B cell (primary cell): ENCODE measurements at regions not wholly inside any gene's neighbourhood (a gene's known extent, or its start where the extent isn't known, plus 50 kb on each side); places are given as distances from the start of the nearest gene placed in this dataset.

Source experiments
- ATAC-seq: fragments of 200-7000 bp; cut with Tn5 transposase; one replicate; pipeline ENCODE4 v1.10.0; 2021; ENCODE audit warnings: low read depth, mild to moderate bottlenecking, moderate number of reproducible peaks, moderate library complexity
- CTCF ChIA-PET: fragments of 350-600 bp; sonication (Branson Sonifier 250); formaldehyde crosslinking; loops from one replicate; lab custom pipeline; 2021; ENCODE audit warnings: antibody characterized with exemption, inconsistent platforms; lab: Charles Lee
- POLR2A ChIA-PET: fragments of 350-600 bp; sonication (Branson Sonifier 250); formaldehyde crosslinking; loops from one replicate; lab custom pipeline; 2021; ENCODE audit warnings: antibody characterized with exemption; lab: Charles Lee
- DNase-seq: peaks from one replicate; pipeline ENCODE4 v3.0.0; 2013
- H2AFZ ChIP-seq: 2 replicates; pipeline ENCODE4 v1.6.1; 2012; ENCODE audit warnings: mild to moderate bottlenecking, low read depth, low read length; ENCODE audit not compliant: insufficient read depth, poor library complexity, severe bottlenecking
- H3K27ac ChIP-seq, 2 donors: 1 replicate in 1 of 2; 2 replicates in 1 of 2; pipeline ENCODE4 v1.5.1; 2012 to 2013; ENCODE audit warnings: low read length in 2 of 2, mild to moderate bottlenecking in 2 of 2, moderate library complexity in 1 of 2
- H3K27me3 ChIP-seq, 4 experiments: fragments of 200-600 bp in 1 of 4; sonication (generic) in 1 of 4; replicated peaks in 1 of 4; 1 replicate in 2 of 4; 2 replicates in 2 of 4; pipeline versions ENCODE4 v1.6.1 to v1.7.0; 2013 to 2016; ENCODE audit warnings: low read length in 3 of 4, mild to moderate bottlenecking in 2 of 4, mixed read lengths in 1 of 4, moderate library complexity in 1 of 4; ENCODE audit not compliant: insufficient read depth in 4 of 4, control insufficient read depth in 3 of 4; ENCODE audit errors: control extremely low read depth in 1 of 4
- H3K36me3 ChIP-seq, 2 experiments: replicated peaks in 1 of 2; 1 replicate in 1 of 2; 2 replicates in 1 of 2; pipeline versions ENCODE4 v1.6.1 to v1.7.1; 2013; ENCODE audit warnings: low read length in 1 of 2; ENCODE audit not compliant: insufficient read depth in 2 of 2, control insufficient read depth in 1 of 2; ENCODE audit errors: control extremely low read depth in 1 of 2, extremely low read depth in 1 of 2
- H3K4me1 ChIP-seq, 2 donors: fragments of 200-600 bp in 1 of 2; sonication (generic) in 1 of 2; 1 replicate in 1 of 2; 2 replicates in 1 of 2; pipeline versions ENCODE4 v1.5.1 to v1.6.1; 2013 to 2017; ENCODE audit warnings: low read length in 2 of 2; ENCODE audit not compliant: control insufficient read depth in 2 of 2, insufficient read depth in 2 of 2
- H3K4me2 ChIP-seq: replicated peaks from 2 replicates; pipeline ENCODE3; 2012; ENCODE audit warnings: mild to moderate bottlenecking, low read depth, low read length; ENCODE audit not compliant: poor library complexity, severe bottlenecking
- H3K4me3 ChIP-seq, 5 experiments: fragments of 200-600 bp in 1 of 5; sonication (generic) in 1 of 5; 1 replicate in 3 of 5; 2 replicates in 2 of 5; pipeline versions ENCODE4 v1.5.1 to v1.7.0; 2011 to 2016; ENCODE audit warnings: low read length in 4 of 5, mild to moderate bottlenecking in 4 of 5, low read depth in 2 of 5, control low read depth in 1 of 5, moderate library complexity in 1 of 5; ENCODE audit not compliant: insufficient read depth in 1 of 5; ENCODE audit errors: control extremely low read depth in 1 of 5, extremely low read depth in 1 of 5
- H3K79me2 ChIP-seq: fragments of 200-600 bp; sonication (generic); one replicate; pipeline ENCODE4 v1.6.0; 2016; ENCODE audit warnings: low read length; ENCODE audit not compliant: control insufficient read depth, insufficient read depth
- H3K9ac ChIP-seq: fragments of 200-600 bp; sonication (generic); 2 replicates; pipeline ENCODE4 v1.6.1; 2017; ENCODE audit warnings: mild to moderate bottlenecking, low read length, moderate library complexity
- H3K9me3 ChIP-seq, 3 donors: one replicate each; pipeline versions ENCODE4 v1.6.1 to v1.7.1; 2013; ENCODE audit warnings: low read length in 2 of 3; ENCODE audit not compliant: control insufficient read depth in 2 of 3, insufficient read depth in 1 of 3; ENCODE audit errors: control extremely low read depth in 1 of 3
- H4K20me1 ChIP-seq: 2 replicates; pipeline ENCODE4 v1.6.0; 2012; ENCODE audit warnings: mild to moderate bottlenecking, low read length; ENCODE audit not compliant: insufficient read depth, control insufficient read depth, poor library complexity, severe bottlenecking
- H3K27ac Mint-ChIP-seq: one replicate; pipeline ENCODE4 v1.8.0; 2021; ENCODE audit warnings: mixed read lengths
- H3K27me3 Mint-ChIP-seq: one replicate; pipeline ENCODE4 v1.8.0; 2021; ENCODE audit warnings: mixed read lengths
- H3K4me1 Mint-ChIP-seq: one replicate; pipeline ENCODE4 v1.8.0; 2021; ENCODE audit warnings: mixed read lengths
- H3K4me3 Mint-ChIP-seq: one replicate; pipeline ENCODE4 v1.8.0; 2021; ENCODE audit warnings: mixed read lengths
- H3K9me3 Mint-ChIP-seq: one replicate; pipeline ENCODE4 v1.8.0; 2022; ENCODE audit warnings: mixed read lengths; ENCODE audit not compliant: insufficient read depth
- CTCF ChIP-seq: fragments of 200-600 bp; IDR thresholded peaks from one replicate; pipeline ENCODE4 v1.8.0; 2022; ENCODE audit warnings: antibody characterized with exemption, mild to moderate bottlenecking
- EZH2 ChIP-seq: IDR thresholded peaks from 2 replicates; pipeline ENCODE4 v1.6.1; 2012; ENCODE audit warnings: borderline replicate concordance, low read depth, mild to moderate bottlenecking, moderate library complexity, low read length; ENCODE audit not compliant: insufficient read depth, poor library complexity, severe bottlenecking
- WGBS: methylation state at CpG from one replicate; pipeline ENCODE4 v1.1.5; 2013; ENCODE audit warnings: missing lambda C conversion rate; ENCODE audit not compliant: insufficient coverage; 5-methylcytosine and 5-hydroxymethylcytosine counted together
- intact Hi-C: fragments of 100-400 bp; cut with micrococcal nuclease; formaldehyde crosslinking; loops from one replicate; pipeline ENCODE4 v1.10.0; 2022

GRCh38 chr15:94857466-94857865 lies 626.1 kb downstream of the MCTP2 start:
- CTCF ChIA-PET, result no interaction called here
- H3K9me3 ChIP-seq, result peaks cover 0 to 21% (median 0%) of the 10 kb centered on the region in 3 donors

GRCh38 chr15:94858011-94858410 lies 626.6 kb downstream of the MCTP2 start:
- ChIA-PET CTCF (no interaction called here), POLR2A (no interaction called here)
- 73% methylated on average over 3 of the region's 5 CpGs for WGBS
- Histone ChIP-seq H4K20me1 (no peaks in the 10 kb centered on the region), H3K9ac (no peak overlapping the region), H3K79me2 (no peaks in the 10 kb centered on the region), H3K27me3 (no peaks in the 10 kb centered on the region), H3K36me3 (no peaks in the 10 kb centered on the region), H3K4me3 (no peak overlapping the region), H2AFZ (no peak overlapping the region), H3K9me3 (peaks cover 0 to 21% (median 0%) of the 10 kb centered on the region in 3 donors), H3K4me2 (no peak overlapping the region), H3K4me1 (no peaks in the 10 kb centered on the region), H3K27ac (no peak overlapping the region)
- Mint-ChIP-seq H3K27ac (no peak overlapping the region), H3K9me3 (no peaks in the 10 kb centered on the region), H3K4me1 (no peaks in the 10 kb centered on the region), H3K27me3 (no peaks in the 10 kb centered on the region), H3K4me3 (no peak overlapping the region)
- no peak for TF ChIP-seq CTCF
- no peak for TF ChIP-seq EZH2
- DNase-seq (no peak), ATAC-seq (no peak)
- intact Hi-C loops, result no loop called here

More at GRCh38 chr15:94857466-94857865, 626.1 kb downstream of the MCTP2 start:
- no peak overlapping the region for H2AFZ ChIP-seq
- no peak overlapping the region for H3K9ac ChIP-seq
- no peaks in the 10 kb centered on the region for H3K27me3 ChIP-seq
- no peaks in the 10 kb centered on the region for H3K79me2 ChIP-seq
- no peak overlapping the region for H3K27ac ChIP-seq
- TF ChIP-seq EZH2 (no peak), CTCF (no peak)
- WGBS, result no CpG with 5 or more reads among the region's 4 CpGs
- H3K9me3 Mint-ChIP-seq, result no peaks in the 10 kb centered on the region
- no peaks in the 10 kb centered on the region for H3K27me3 Mint-ChIP-seq
- no peaks in the 10 kb centered on the region for H3K36me3 ChIP-seq
- ATAC-seq (no peak), DNase-seq (no peak)
- H3K4me3 Mint-ChIP-seq, result no peak overlapping the region
- H3K4me1 Mint-ChIP-seq, result no peaks in the 10 kb centered on the region
- POLR2A ChIA-PET, result no interaction called here
- no peaks in the 10 kb centered on the region for H4K20me1 ChIP-seq
- no peak overlapping the region for H3K27ac Mint-ChIP-seq
- no peak overlapping the region for H3K4me2 ChIP-seq
- no peak overlapping the region for H3K4me3 ChIP-seq
- H3K4me1 ChIP-seq, result no peaks in the 10 kb centered on the region
- intact Hi-C loops, result no loop called here
